GM12878 (cell line): ENCODE measurements at regions not wholly inside any gene's neighbourhood (a gene's known extent, or its start where the extent isn't known, plus 50 kb on each side); places are given as distances from the start of the nearest gene placed in this dataset.

Experiments
- RBBP5 ChIP-seq: fragments of 200-600 bp; sonication (generic); conservative IDR thresholded peaks from 2 replicates; pipeline ENCODE4 v1.6.1; 2016
- TF ChIP-seq, protein P1 (sequence below), 3 experiments: IDR thresholded peaks in 2 of 3; conservative IDR thresholded peaks in 1 of 3; 2 replicates each; pipeline ENCODE4 v1.5.1; 2011; ENCODE audit warnings: low read depth in 3 of 3, low read length in 3 of 3, mild to moderate bottlenecking in 3 of 3, control low read depth in 2 of 3, moderate library complexity in 2 of 3, inconsistent platforms in 1 of 3, mixed read lengths in 1 of 3; ENCODE audit not compliant: control insufficient read depth in 2 of 3, insufficient read depth in 1 of 3; ENCODE audit errors: extremely low read depth in 1 of 3

DNA sequence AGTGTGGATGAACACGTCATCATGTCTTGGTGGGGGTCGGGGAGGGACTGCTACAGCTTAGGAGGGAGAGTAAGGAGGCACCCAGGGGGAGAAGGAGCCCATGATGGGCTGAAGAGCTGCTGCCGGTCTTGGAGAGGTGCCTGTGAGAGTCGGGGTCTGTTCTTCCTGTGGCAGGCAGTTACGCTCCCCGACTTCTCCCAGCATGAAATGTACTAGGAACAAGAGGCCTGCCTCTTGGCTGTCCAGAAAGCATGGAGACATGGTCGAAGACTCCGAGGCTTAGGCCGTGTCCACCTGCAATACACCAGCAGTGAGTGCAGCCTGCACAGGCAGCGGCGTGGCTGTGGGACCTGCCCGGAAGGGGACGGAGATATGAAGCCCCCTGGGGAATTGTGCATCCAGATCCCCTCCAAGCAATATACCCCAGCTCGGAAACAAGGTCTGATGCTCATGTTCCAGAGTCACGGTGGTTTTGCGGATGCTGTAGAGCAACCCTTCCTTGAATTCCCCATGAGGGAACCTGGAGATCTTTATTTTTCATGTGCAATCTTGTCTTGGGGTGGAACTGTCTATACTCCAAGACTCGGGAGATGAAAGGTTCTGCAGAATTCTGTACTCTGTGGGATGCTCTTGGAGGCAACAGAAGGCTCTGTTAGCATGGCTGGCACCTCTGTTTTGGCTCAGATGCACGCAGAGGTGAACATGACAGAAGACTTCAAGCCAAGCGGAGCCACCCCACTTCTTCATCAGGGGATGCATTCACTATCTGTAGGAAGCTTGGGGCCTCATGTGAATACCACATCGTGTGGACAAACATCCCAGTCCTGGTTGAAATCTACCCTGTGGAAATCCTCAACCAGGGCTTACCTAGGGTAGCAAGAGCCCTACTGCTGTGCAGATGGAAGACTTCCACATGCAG, 374.9 kb upstream of the IRX4 start:
- TF ChIP-seq, protein P1, sequence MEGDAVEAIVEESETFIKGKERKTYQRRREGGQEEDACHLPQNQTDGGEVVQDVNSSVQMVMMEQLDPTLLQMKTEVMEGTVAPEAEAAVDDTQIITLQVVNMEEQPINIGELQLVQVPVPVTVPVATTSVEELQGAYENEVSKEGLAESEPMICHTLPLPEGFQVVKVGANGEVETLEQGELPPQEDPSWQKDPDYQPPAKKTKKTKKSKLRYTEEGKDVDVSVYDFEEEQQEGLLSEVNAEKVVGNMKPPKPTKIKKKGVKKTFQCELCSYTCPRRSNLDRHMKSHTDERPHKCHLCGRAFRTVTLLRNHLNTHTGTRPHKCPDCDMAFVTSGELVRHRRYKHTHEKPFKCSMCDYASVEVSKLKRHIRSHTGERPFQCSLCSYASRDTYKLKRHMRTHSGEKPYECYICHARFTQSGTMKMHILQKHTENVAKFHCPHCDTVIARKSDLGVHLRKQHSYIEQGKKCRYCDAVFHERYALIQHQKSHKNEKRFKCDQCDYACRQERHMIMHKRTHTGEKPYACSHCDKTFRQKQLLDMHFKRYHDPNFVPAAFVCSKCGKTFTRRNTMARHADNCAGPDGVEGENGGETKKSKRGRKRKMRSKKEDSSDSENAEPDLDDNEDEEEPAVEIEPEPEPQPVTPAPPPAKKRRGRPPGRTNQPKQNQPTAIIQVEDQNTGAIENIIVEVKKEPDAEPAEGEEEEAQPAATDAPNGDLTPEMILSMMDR (IDR thresholded peaks at IDR 0.05 in 2 of 3, conservative IDR thresholded peaks at IDR 0.05 in 1 of 3; ENCODE audit: control insufficient read depth in 2 of 3, extremely low read depth in 1 of 3, insufficient read depth in 1 of 3, low read depth in 3 of 3, low read length in 3 of 3), result no peak
- TF ChIP-seq RBBP5, result no peak
